Activated T-helper 2 cell treated with anti-CD3 and anti-CD28 coated beads, Interferon-gamma antibody, Interleukin-2, Interleukin-4, amounts not matched to agents 10 μg/mL and 5 μg/mL and 100 μg/mL, durations not matched to agents 14 hours and 24 hours and 36 hours (primary cell): ENCODE measurements at regions not wholly inside any gene's neighbourhood (a gene's known extent, or its start where the extent isn't known, plus 50 kb on each side); places are given as distances from the start of the nearest gene placed in this dataset.

Experiments
- DNase-seq: peaks from one replicate; pipeline ENCODE4 v3.0.0; 2021; ENCODE audit warnings: low spot score
- H3K27ac Mint-ChIP-seq: one replicate; pipeline ENCODE4 v1.8.0; 2021; ENCODE audit warnings: mixed read lengths
- H3K27me3 Mint-ChIP-seq: one replicate; pipeline ENCODE4 v1.8.0; 2021; ENCODE audit warnings: low read depth, mixed read lengths
- H3K36me3 Mint-ChIP-seq: one replicate; pipeline ENCODE4 v1.8.0; 2021; ENCODE audit warnings: low read depth, mixed read lengths
- H3K4me1 Mint-ChIP-seq: one replicate; pipeline ENCODE4 v1.8.0; 2021; ENCODE audit warnings: low read depth, mixed read lengths
- H3K4me3 Mint-ChIP-seq: one replicate; pipeline ENCODE4 v1.8.0; 2021; ENCODE audit warnings: low read depth, mild to moderate bottlenecking, moderate library complexity, mixed read lengths
- H3K9me3 Mint-ChIP-seq: one replicate; pipeline ENCODE4 v1.8.0; 2021; ENCODE audit warnings: mixed read lengths
- intact Hi-C: fragments of 100-400 bp; cut with micrococcal nuclease; formaldehyde crosslinking; loops from one replicate; pipeline ENCODE4 v1.15.1; 2023

- Mint-ChIP-seq H3K4me1 (no peaks in the 10 kb centered on the region), H3K36me3 (no peaks in the 10 kb centered on the region), H3K27me3 (no peaks in the 10 kb centered on the region), H3K27ac (no peak overlapping the region), H3K4me3 (no peak overlapping the region), H3K9me3 (no peaks in the 10 kb centered on the region)
- intact Hi-C loops = no loop called here
- DNase-seq = no peak
These were observed 218.7 kb upstream of the NDST4 start for GRCh38 chr4:115332078-115332477.

- H3K4me3 Mint-ChIP-seq = no peak overlapping the region
- intact Hi-C loops = no loop called here
- DNase-seq = no peak
- H3K9me3 Mint-ChIP-seq = no peaks in the 10 kb centered on the region
- H3K36me3 Mint-ChIP-seq = no peaks in the 10 kb centered on the region
- no peak overlapping the region for H3K27ac Mint-ChIP-seq
- H3K4me1 Mint-ChIP-seq = no peaks in the 10 kb centered on the region
- no peaks in the 10 kb centered on the region for H3K27me3 Mint-ChIP-seq
These were observed 217.8 kb upstream of the NDST4 start for GRCh38 chr4:115331241-115331640.

GRCh38 chr4:115325836-115326235, 212.4 kb upstream of the NDST4 start:
- Mint-ChIP-seq H3K4me3 (no peak overlapping the region), H3K9me3 (peaks cover 4% of the 10 kb centered on the region), H3K36me3 (no peaks in the 10 kb centered on the region), H3K4me1 (no peaks in the 10 kb centered on the region), H3K27me3 (no peaks in the 10 kb centered on the region), H3K27ac (no peak overlapping the region)
- intact Hi-C loops = no loop called here
- no peak for DNase-seq

GRCh38 chr4:115323106-115323707, 209.8 kb upstream of the NDST4 start:
- H3K9me3 Mint-ChIP-seq = peaks cover 4% of the 10 kb centered on the region
- no peak overlapping the region for H3K4me3 Mint-ChIP-seq
- no peak for DNase-seq
- intact Hi-C loops = no loop called here
- no peak overlapping the region for H3K27ac Mint-ChIP-seq
- no peaks in the 10 kb centered on the region for H3K4me1 Mint-ChIP-seq
- H3K36me3 Mint-ChIP-seq = no peaks in the 10 kb centered on the region
- H3K27me3 Mint-ChIP-seq = no peaks in the 10 kb centered on the region

GRCh38 chr4:115315182-115315581, 201.8 kb upstream of the NDST4 start:
- no peaks in the 10 kb centered on the region for H3K27me3 Mint-ChIP-seq
- H3K4me3 Mint-ChIP-seq = no peak overlapping the region
- no peaks in the 10 kb centered on the region for H3K9me3 Mint-ChIP-seq
- no peak overlapping the region for H3K27ac Mint-ChIP-seq
- no peaks in the 10 kb centered on the region for H3K36me3 Mint-ChIP-seq
- DNase-seq = no peak
- intact Hi-C loops = no loop called here
- no peaks in the 10 kb centered on the region for H3K4me1 Mint-ChIP-seq

GRCh38 chr4:115310641-115311040, 197.2 kb upstream of the NDST4 start:
- intact Hi-C loops = no loop called here
- Mint-ChIP-seq H3K9me3 (no peaks in the 10 kb centered on the region), H3K36me3 (no peaks in the 10 kb centered on the region), H3K27ac (no peak overlapping the region), H3K27me3 (no peaks in the 10 kb centered on the region), H3K4me3 (no peak overlapping the region), H3K4me1 (no peaks in the 10 kb centered on the region)
- no peak for DNase-seq

- H3K9me3 Mint-ChIP-seq = no peaks in the 10 kb centered on the region
- no peak overlapping the region for H3K4me3 Mint-ChIP-seq
- H3K27me3 Mint-ChIP-seq = no peaks in the 10 kb centered on the region
- H3K4me1 Mint-ChIP-seq = no peaks in the 10 kb centered on the region
- intact Hi-C loops = no loop called here
- no peaks in the 10 kb centered on the region for H3K36me3 Mint-ChIP-seq
- DNase-seq = no peak
- H3K27ac Mint-ChIP-seq = no peak overlapping the region
These were observed 181.3 kb upstream of the NDST4 start for GRCh38 chr4:115294717-115295116.

GRCh38 chr4:115293093-115293462, 179.7 kb upstream of the NDST4 start:
- no peak overlapping the region for H3K27ac Mint-ChIP-seq

GRCh38 chr4:115292320-115293092, 179.1 kb upstream of the NDST4 start:
- Mint-ChIP-seq H3K4me3 (no peak overlapping the region), H3K9me3 (no peaks in the 10 kb centered on the region), H3K36me3 (no peaks in the 10 kb centered on the region), H3K27ac (no peak overlapping the region), H3K4me1 (no peaks in the 10 kb centered on the region), H3K27me3 (peaks cover 1% of the 10 kb centered on the region)
- no peak for DNase-seq
- intact Hi-C loops = no loop called here

More at GRCh38 chr4:115293093-115293462, 179.7 kb upstream of the NDST4 start:
- Mint-ChIP-seq H3K36me3 (no peaks in the 10 kb centered on the region), H3K4me1 (no peaks in the 10 kb centered on the region), H3K4me3 (no peak overlapping the region), H3K27me3 (no peaks in the 10 kb centered on the region), H3K9me3 (no peaks in the 10 kb centered on the region)
- no peak for DNase-seq
- intact Hi-C loops = no loop called here

- Mint-ChIP-seq H3K4me1 (no peaks in the 10 kb centered on the region), H3K4me3 (no peak overlapping the region), H3K9me3 (no peaks in the 10 kb centered on the region), H3K27me3 (peaks cover 1% of the 10 kb centered on the region), H3K36me3 (no peaks in the 10 kb centered on the region), H3K27ac (no peak overlapping the region)
- intact Hi-C loops = no loop called here
- no peak for DNase-seq
These were observed 174.0 kb upstream of the NDST4 start for GRCh38 chr4:115287426-115287825.

GRCh38 chr4:115279330-115279729, 165.9 kb upstream of the NDST4 start:
- Mint-ChIP-seq H3K27ac (no peak overlapping the region), H3K4me1 (peaks cover 7% of the 10 kb centered on the region), H3K9me3 (no peaks in the 10 kb centered on the region), H3K4me3 (no peak overlapping the region), H3K27me3 (no peaks in the 10 kb centered on the region), H3K36me3 (no peaks in the 10 kb centered on the region)
- no peak for DNase-seq
- intact Hi-C loops = no loop called here

- Mint-ChIP-seq H3K4me1 (peaks cover 8% of the 10 kb centered on the region), H3K36me3 (no peaks in the 10 kb centered on the region), H3K4me3 (no peak overlapping the region), H3K27me3 (no peaks in the 10 kb centered on the region), H3K27ac (no peak overlapping the region), H3K9me3 (peaks cover 2% of the 10 kb centered on the region)
- DNase-seq = no peak
- intact Hi-C loops = no loop called here
These were observed 165.4 kb upstream of the NDST4 start for GRCh38 chr4:115278830-115279229.

- H3K9me3 Mint-ChIP-seq = peaks cover 7% of the 10 kb centered on the region
- H3K27me3 Mint-ChIP-seq = no peaks in the 10 kb centered on the region
- DNase-seq = no peak
- intact Hi-C loops = no loop called here
- H3K36me3 Mint-ChIP-seq = no peaks in the 10 kb centered on the region
- no peak overlapping the region for H3K4me3 Mint-ChIP-seq
- H3K27ac Mint-ChIP-seq = no peak overlapping the region
- H3K4me1 Mint-ChIP-seq = peaks cover 23% of the 10 kb centered on the region
These were observed 162.2 kb upstream of the NDST4 start for GRCh38 chr4:115275615-115276014.
